HG03175 (cell line): ENCODE measurements at regions not wholly inside any gene's neighbourhood (a gene's known extent, or its start where the extent isn't known, plus 50 kb on each side); places are given as distances from the start of the nearest gene placed in this dataset.

Experiments used
- ATAC-seq: cut with Tn5 transposase; IDR thresholded peaks from one replicate; pipeline ENCODE4 v1.9.1; 2021; ENCODE audit warnings: mild to moderate bottlenecking, moderate library complexity; ENCODE audit not compliant: unreplicated experiment

DNA sequence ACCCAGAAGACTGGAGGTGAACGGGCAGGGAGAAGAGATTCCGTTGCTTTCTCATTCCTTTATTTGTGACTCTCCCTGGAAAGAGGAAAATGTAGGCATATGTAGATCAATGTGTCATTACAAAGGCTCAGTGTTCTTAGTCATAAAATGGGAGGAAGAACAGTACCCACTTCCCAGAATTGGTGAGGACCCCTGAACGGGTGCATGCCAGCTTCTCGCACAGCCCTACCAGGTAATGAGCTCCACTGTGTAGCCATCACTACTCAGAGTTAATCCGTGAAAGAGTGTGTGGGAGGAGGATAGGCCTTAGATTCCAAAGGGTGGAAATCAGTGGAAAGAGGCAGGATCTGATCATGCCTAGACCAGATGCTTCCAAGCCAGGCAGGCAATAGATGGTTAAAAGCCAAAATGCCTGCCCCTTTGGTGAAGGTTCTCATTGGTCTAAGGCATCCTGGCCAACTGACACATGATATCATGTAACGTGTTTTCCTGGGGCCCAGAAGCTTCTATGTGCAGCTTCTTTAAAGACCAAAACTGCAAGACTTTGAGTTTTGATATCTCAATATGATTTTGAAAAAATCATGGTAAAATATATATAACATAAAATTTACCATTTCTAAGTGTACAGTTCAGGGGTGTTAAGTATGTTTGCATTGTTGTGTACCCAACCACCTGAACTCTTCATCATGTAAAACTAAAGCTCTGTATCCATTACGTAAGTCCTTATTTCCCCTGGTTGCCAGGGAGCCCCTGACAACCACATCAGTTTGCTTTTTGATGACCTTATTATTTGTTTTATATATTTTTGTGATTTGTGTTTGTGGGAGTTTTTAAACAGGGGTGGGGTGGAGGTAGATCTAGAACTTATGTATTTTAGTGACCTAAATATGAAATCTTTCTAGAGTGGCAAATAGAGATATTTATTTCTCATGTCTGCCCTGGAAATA, 402.2 kb upstream of the CFAP20DC start:
- ATAC-seq: no peak

DNA sequence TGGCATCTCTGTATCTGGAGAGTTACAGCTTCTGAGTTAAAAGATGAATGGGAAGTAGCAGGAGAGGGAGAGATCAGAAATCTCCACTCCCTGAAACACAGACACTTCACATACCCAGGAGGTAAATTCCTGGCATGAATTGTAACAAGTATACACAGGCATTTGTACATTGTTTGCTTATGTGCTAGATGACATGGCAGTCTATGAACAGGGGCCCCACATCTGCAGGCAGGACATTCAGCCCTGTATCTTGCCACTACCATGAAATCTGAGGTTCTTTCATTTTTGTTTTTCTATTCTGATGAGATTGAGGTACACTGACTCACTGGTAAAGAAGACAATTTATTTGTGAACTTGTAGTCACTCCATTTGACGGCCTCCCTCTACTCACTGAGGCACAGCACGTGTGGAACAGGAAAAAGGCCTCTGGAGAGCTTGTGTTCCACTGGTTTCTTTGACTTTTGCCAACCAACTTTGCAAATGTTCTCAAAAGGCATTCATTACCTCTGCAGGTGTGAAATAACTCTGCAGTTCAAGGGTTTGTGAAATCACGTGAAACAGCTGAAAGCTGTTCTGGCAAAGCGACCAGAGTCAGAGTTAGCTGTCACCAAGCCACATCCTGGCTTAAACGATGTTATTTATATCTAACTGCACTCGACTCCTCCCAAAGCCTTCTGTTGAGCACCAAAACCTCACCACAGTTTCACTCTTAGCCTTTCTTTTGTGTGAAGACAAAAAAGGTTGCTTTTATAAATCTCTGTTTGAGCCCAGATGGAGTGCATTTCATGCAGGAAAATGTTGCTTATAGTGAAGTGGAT, 401.3 kb upstream of the CFAP20DC start:
- ATAC-seq: peak; percentile 93

DNA sequence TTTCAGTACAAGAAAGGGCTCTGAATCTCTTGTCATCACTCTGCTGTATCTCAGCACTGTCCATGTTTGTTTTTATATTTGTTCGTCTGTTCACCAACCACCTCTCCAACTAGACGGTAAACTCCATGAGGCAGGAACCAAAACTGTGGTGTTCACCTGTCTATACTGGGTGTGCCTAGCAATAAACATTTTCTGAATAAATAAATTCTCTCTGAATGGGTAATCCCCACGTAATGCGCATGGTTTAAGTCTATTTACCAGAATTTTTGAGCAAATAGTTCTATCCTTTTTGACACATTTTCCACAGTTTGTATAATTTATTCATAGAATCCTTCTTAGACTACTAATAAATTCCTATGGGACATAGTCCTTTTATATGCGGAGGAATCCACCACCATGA, 400.6 kb upstream of the CFAP20DC start:
- ATAC-seq: no peak

DNA sequence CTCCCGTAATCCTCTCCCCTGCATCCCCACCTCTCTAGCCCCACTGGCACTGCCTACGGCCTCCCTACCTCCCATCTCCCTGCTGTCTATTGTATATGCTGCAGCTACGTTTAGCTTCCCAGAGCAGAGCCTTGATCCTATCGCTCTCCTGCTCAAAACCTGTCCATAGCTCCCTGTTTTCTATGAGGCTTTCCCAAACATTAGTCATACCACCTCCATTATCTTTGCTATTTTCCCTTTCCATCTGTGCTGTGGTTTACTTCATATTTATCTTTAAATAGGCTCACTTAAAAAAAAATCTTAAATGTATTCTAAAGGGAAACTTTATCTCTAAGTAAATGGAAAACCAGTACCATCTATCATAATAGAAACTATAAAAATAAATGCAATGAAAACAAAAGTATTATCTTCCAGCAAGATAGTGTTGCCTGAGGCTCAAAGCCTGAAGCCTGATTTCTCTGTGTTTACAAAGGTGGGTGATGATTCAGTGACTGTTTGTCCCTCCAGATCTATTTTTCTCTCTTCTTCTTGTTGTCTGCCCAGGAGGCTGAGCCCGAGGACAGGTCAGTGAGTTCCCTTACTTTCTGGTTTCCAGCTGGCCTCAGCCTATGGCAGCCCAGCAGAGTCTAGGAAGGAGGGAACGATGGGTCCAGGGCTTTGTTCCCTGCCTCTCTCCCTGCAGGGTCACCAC, 397.1 kb upstream of the CFAP20DC start:
- no peak for ATAC-seq

DNA sequence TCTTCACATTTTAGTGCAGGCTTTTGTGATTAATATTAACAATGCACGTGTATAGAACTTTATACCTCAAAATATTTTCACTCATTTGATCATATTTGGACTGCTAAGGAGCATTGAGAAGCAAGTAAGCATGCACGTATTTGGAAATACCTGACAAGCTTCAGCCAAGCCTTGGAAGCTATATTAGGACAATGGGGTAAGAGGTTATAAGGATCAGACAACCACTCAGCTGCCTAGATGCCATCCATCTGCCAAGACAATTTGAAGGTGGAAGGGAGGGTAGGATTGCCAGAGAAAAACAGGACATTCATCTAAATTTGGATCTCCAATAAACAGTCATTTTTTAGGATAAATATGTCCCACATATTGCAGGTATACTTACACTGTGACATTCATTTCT, 394.9 kb upstream of the CFAP20DC start:
- ATAC-seq: no peak

DNA sequence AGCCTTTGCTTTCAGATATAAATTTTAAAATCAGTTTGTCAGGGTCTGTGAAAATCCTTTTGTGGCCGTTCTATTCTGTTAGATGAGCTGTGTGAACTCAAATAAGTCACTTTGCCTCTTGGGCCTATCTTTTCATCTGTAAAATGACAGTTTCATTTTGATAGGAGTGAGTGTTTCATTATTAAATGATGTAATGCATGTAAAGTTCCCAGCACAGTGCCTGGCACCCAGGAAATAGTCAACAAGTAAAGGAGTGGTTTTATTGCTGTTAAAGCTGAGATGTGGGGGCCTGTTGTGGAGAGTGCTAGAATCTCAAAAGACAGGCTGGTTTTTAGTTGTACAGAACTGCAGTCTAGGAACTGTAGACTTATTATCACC, 394.5 kb upstream of the CFAP20DC start:
- ATAC-seq: no peak

DNA sequence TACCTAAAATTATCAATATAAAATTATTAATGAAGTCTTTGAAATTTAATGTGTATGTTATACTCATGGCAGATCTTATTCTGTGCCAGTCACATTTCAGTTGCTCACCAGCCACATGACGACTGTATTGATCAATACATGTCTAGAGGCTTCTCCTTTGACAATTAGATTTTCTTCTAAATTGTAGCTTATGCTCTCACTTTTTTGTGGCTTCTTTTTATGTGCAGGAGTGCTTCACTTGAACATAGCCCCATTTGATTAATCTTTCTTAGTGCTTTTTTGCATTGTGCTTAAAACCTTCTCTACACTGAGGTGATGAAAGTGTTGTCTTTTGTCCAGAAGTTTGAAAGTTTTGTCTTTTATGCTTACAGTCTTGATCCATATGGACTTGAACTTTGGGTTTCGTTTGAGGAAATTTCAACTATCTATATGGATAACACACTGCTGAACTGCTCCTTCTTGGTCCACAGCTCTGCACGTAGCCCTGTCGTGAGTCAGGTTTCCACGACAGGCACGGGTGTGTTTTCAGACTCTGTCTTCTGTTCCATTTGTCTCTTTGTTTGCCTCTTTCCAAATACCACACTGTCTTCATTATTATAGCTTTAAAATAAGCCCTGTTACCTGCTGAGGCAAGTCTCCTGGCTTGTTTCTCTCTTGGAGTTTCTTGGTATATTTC, 393.9 kb upstream of the CFAP20DC start:
- ATAC-seq: no peak

DNA sequence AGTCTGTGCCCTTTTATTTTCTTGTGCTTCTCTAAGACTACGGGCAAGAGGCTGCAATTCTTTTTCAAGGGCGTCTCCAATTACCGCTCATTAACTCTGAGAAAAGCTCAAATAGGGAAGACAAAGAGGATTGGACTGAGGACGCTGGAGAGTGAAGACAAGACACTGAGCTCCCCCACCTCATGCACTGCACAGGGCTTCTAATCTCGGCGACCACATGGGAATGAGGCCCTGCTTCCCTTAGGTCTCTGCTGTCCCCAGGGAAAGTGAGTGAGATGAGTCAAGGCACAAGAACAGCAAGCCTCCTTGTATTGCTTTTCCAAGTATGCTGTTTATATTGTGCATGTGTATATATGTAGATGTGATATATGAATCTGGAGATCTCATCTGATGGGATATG, 392.2 kb upstream of the CFAP20DC start:
- ATAC-seq: no peak

DNA sequence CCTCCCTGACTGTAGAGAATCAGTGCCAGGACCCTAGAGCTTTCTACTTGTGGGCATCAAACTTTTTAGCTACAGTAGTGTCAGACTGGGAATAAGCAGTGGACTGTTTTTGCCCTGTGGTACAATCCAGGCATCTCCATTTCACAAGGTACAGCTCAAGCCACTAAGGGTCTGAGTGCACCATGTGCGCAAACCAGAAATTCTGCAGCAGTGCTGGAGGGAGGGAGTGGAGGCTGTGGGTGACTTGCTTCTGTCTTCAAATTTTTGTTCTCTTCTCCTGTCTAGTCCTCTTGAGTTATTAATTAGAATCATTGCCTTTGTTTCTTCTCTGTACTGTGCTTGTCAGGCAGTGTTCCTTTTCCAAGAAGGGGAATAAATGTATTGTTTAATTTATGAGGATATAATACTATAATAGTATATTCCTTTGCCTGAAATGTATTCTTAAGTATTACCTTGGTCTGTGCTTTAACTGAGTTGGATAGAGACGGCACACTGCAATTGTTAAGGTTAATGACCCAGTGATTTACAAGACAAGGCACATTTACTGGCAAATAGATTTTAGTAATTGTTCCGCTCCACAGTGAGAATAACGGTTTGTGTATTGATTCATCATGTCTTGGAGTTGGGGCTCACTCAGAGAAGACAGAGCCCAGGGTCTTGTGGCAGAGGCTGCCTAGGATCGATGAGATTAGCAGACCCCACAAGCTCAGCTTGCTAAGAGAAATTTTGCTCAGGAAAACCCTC, 390.6 kb upstream of the CFAP20DC start:
- no peak for ATAC-seq

DNA sequence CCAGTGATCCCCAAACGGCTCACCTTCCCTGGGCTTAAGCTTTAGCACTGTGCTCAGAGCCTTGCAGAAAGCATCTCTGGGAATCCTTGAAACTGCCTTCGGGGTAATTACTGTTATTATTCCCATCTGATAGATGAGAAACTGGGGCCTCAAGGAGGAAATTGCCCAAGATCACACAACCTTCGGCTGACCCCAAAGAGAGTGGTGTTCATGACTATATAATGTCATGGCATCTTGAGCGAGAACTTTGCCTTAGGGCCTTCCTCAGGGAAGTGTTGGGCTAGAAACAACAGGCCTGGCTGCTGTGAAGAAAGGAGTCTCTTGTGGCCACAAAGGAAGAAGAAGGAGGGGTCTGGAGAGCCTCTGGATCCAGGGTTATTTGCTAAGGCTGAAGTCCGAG, 388.7 kb upstream of the CFAP20DC start:
- no peak for ATAC-seq

DNA sequence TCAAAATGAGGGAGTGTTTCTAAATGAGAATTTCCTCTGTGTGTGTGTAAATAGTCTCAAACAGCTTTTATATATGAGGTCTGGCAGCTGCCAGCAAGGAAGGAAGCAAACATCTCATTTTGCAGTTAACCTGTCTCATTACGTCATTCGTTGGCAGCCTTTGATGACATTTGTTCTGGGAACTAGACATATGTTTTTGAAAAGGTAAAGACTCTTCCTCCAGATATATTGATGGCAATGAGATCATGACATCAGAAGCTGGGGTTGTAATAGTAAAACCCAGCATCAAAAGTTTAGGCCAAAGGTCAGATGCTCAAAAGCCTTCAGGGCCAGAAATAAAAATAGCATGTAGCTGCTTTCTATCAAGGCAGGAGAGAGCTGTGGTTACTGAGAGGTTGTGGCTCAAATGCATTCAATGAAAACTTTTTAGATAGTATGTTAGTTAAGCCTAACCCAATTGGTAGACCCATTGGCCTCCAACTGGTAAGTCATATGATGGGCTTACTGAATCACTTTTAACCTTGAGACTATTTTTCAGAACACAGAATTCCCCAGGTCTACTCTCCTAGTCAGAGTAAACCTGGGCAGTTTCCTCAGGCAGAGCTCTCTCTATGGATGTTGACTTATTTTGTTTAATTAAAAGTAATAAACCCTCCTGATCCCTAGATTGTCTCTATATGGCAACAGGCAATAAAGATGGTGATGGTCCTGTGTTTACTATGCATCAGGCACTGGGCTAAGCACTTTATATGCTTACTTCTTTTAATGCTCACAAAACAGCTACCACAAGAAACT, 386.5 kb upstream of the CFAP20DC start:
- ATAC-seq: no peak

DNA sequence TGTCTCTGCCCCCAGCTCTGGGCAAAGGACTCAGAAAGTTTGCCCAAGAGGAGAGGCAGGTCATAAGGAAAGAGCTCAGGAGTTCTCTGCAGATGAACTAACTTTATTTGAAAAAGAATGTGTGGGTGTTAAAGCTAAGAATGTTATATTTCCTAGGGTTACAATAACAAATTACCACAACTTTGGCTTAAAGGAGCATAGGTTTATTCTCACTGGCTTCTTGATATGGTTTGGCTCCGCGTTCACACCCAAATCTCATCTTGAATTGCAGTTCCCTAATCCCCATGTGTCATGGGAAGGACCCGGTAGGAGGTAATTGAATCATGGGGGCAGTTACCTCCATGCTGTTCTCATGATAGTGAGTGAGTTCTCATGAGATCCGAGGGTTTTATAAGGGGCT, 383.7 kb upstream of the CFAP20DC start:
- ATAC-seq: no peak

DNA sequence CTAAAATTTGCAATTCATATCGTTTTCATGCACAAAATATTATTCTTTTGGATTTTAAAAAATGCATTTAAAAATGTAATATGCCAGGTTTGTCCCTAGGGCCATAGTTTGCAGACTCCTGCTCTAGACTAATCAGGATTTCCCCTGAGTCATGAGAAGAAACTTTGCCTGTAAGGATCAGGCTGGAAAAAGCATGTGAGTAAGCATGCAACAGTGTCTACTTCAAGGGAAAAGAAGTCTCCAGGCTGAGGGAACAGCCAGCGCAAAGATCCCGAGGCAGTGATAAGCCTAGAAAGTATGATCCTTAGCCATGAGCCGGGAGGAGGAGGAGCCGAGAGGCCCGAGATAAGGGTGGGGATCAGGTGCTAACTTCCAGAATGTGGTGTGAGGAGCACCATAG, 382.8 kb upstream of the CFAP20DC start:
- ATAC-seq: no peak

DNA sequence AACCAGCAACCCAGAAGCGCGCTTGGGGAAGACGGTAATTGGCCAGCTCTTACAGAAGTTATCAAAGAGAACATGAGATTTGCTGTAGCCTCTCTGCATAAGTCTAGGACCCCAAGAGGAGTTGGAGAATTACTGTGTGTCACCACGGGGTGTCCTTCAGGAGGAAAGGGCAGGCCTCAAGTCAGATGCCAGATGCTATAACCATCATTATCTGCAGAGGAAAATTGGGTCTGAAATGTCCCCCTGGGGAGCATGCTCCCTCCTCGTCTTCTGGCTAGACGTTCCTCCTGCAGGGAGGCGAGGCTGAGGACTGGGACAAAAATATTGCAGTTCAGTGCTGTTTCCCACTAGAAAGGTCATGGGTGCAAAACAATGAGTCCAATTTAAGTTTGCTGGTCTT, 380.5 kb upstream of the CFAP20DC start:
- no peak for ATAC-seq

DNA sequence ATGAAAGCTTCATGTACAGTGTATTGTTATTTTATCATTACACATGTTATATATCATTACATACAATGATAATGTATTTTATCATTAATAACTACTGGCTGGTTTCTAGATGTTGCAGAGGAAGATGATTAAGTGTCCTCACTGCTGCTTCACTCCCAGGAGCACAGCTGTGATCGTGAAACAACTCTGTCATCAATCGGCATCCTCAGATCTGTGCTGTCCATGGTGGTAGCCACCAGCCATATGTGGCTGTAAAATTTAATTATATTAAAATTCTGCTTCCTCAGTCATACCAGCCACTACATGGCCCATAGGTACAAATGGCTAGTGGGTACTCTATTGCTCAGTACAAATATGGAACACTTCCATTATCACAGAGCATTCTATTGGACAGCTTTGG, 379.4 kb upstream of the CFAP20DC start:
- ATAC-seq: no peak

DNA sequence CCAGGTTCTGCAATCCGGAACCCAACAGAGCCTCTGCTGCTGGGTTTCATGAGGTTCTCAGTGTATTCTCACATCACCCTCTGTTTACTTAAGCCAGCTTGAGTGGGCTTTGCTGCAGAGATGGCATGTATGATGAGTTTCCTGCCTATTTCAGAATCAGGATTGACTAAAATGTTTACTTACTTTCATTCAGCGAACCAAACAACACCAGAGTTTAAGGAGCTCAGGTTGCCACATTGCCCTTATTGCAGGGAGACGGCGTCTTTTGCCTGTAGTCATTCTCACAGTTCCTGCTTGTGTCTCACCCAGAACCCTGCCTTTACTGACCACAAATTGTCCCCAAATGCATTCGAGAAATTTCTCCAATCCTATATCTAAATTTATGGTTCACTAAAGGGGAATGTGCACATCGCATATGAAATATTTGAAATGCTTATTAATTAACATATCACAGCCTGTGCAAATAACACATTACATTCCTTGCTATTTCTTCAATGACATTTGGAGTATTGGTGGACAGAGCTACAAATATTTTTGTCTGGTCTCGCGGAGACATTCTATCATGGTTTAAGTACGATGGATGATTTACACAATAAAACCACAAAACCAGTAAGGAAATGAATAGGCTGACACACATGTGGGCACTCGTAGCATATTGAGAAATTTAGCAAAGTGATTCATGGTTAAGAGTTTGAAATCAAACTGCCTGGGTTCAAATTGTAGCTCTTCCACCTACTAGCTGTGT, 377.2 kb upstream of the CFAP20DC start:
- no peak for ATAC-seq

DNA sequence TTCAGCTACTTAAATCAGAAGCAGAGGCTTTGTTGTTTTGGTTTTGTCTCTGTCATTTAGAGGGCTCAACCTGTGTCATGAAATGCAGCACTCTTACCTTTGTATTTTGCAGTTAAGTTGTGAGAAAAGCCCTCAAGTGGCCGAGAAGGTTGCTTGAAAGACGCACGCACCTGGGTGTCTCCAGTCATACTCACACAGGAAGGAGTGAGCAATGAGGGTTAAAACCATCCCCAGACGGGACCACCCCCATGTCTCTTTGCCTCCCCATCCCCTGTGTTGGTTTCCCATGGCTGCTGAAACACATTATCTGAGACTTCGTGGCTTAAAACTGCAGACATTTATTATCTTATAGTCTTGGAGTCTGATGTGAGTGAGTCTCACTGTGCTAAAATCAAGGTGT, 376.1 kb upstream of the CFAP20DC start:
- ATAC-seq: peak; percentile 40

DNA sequence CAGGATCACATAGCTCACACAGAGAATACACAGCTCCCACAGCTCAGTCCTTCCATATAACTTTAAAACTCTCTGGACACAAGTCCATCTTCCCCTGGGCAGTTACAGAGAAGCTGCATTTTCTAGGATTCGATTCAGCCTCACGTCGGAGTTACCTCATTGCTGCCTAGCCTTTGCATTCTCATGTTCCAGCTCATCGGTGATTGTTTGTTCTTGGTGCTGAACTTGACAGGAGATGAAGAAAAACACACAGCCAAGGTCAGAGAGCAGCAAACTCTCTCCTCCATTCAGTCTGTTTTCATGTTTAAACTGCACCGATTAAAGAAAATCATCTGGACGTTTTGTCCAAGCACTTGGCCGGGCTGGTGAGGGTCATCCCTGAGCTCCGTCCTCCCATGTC, 375.5 kb upstream of the CFAP20DC start:
- ATAC-seq: no peak
